ENCODE measurements at regions not wholly inside any gene's neighbourhood (a gene's known extent, or its start where the extent isn't known, plus 50 kb on each side); places are given as distances from the start of the nearest gene placed in this dataset.
A peak's percentile ranks its signal among the peaks of the same experiment; 100 is the strongest.

DNA sequence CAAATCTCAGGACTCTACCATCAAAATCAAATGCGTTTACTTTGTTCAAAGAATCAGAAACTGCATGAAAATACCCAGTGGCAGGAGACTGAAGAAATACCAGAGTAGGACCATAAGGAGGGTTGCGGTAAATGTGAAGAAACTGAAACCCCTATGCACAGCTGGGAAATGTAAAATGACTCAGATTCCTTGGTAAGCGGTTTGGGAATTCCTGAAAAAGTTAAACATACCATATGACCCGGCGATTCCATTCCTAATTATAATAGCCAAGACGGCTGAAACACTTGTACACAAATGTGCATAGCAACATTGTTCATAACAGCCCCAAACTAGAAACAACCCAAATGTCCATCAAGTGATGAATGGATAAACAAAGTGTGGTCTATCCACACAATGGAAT is 114.1 kb upstream of the GRAMD1B start:
- 74 to 84% (median 81%) methylated on average over 6 of the region's 6 CpGs for WGBS, 5 donors
- Histone ChIP-seq H3K27me3 (peaks cover 0 to 48% (median 3%) of the 10 kb centered on the region in 3 donors), H3K27ac (no peak overlapping the region), H3K4me3 (no peak overlapping the region), H3K36me3 (no peaks in the 10 kb centered on the region), H3K4me1 (no peaks in the 10 kb centered on the region), H3K9me3 (no peaks in the 10 kb centered on the region)
- no peak for DNase-seq
- TF ChIP-seq, protein P1, sequence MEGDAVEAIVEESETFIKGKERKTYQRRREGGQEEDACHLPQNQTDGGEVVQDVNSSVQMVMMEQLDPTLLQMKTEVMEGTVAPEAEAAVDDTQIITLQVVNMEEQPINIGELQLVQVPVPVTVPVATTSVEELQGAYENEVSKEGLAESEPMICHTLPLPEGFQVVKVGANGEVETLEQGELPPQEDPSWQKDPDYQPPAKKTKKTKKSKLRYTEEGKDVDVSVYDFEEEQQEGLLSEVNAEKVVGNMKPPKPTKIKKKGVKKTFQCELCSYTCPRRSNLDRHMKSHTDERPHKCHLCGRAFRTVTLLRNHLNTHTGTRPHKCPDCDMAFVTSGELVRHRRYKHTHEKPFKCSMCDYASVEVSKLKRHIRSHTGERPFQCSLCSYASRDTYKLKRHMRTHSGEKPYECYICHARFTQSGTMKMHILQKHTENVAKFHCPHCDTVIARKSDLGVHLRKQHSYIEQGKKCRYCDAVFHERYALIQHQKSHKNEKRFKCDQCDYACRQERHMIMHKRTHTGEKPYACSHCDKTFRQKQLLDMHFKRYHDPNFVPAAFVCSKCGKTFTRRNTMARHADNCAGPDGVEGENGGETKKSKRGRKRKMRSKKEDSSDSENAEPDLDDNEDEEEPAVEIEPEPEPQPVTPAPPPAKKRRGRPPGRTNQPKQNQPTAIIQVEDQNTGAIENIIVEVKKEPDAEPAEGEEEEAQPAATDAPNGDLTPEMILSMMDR (IDR thresholded peaks at IDR 0.05), result no peak
- TF ChIP-seq POLR2A (IDR thresholded peaks at IDR 0.05) (no peak), EP300 (IDR thresholded peaks at IDR 0.05) (no peak), POLR2AphosphoS5 (IDR thresholded peaks at IDR 0.05) (no peak)
- intact Hi-C loops (cut with DNase I; ENCODE audit: low total_unique reads), result no loop called here

DNA sequence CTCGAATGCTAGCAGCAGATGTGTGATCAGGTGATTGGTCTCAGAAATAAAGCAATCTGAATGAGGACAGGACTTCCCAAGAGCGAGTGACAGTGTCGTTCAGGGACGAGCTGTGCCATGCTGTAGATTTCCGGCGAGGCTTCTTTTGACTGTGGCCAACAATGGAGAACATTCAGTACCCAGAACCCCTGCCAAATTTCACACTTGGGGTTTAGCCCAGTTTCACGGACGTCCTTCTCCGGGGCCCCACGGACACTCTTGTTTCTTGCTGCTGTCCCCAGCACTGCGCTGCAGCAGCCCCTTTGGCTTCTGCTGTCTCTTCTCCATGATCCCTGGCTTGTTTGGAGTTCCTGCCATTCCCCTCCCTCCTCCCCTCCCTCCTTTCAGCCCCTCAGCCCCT is 115.1 kb upstream of the GRAMD1B start:
- WGBS, 5 donors, result 69 to 74% (median 72%) methylated on average over 11 of the region's 11 CpGs
- Histone ChIP-seq H3K27me3 (peaks cover 0 to 44% (median 3%) of the 10 kb centered on the region in 3 donors), H3K27ac (no peak overlapping the region), H3K4me3 (no peak overlapping the region), H3K4me1 (no peaks in the 10 kb centered on the region), H3K36me3 (no peaks in the 10 kb centered on the region), H3K9me3 (no peaks in the 10 kb centered on the region)
- no peak for DNase-seq
- no peak for TF ChIP-seq POLR2A (IDR thresholded peaks at IDR 0.05)
- no peak for TF ChIP-seq POLR2AphosphoS5 (IDR thresholded peaks at IDR 0.05)
- TF ChIP-seq EP300 (IDR thresholded peaks at IDR 0.05), result no peak
- TF ChIP-seq, protein P1 (IDR thresholded peaks at IDR 0.05), result no peak
- intact Hi-C loops (cut with DNase I; ENCODE audit: low total_unique reads), result no loop called here

DNA sequence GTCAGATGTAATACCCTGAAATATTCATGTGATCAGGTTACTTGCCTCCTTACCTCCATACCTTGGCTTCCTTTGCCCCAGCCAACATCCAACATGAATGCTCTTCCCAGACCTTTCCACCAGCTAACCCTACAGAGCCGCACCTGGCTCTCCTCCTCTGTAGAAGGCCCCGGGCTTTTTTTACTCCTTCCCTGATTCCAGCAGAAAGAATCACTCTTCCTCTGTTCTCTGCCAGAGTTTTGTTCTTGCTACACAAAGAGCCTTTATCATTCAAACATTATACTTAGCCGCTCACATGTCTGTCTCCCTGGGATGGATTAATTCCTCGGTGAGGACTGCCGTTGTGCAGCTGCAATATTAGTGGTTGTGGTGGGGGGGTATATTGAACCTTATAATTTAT is 116.8 kb upstream of the GRAMD1B start:
- H3K36me3 ChIP-seq, result no peaks in the 10 kb centered on the region
- intact Hi-C loops (cut with DNase I; ENCODE audit: low total_unique reads), result no loop called here
- H3K27ac ChIP-seq, result no peak overlapping the region
- DNase-seq, result no peak
- H3K4me3 ChIP-seq, result no peak overlapping the region
- no peaks in the 10 kb centered on the region for H3K4me1 ChIP-seq
- no peaks in the 10 kb centered on the region for H3K9me3 ChIP-seq
- 82 to 89% (median 85%) methylated on average over 5 of the region's 5 CpGs for WGBS, 5 donors
- TF ChIP-seq POLR2AphosphoS5 (IDR thresholded peaks at IDR 0.05) (no peak), POLR2A (IDR thresholded peaks at IDR 0.05) (no peak), EP300 (IDR thresholded peaks at IDR 0.05) (no peak)
- TF ChIP-seq, protein P1 (IDR thresholded peaks at IDR 0.05), result no peak
- H3K27me3 ChIP-seq, result peaks cover 0 to 39% (median 3%) of the 10 kb centered on the region in 3 donors

DNA sequence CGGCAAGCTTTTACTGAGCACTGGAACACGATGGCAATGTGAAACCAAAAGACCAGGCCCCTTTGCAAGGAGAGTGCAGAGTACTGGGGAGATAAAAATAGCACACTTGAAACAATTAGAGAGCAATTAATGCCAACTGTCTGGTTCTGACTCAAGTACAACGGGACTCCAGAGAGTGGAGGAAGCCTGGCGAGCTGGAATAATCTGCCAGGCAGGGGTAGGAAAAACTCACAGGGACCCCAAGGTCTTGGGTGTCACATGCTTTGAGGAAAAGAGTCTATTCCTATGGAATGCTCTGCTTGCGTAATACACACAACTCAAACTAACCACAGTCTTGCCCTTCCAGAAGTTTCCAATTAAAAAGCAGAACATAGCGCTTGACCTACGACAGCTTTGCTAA is 113.0 kb upstream of the CLMP start:
- no peaks in the 10 kb centered on the region for H3K9me3 ChIP-seq
- H3K36me3 ChIP-seq, result no peaks in the 10 kb centered on the region
- intact Hi-C loops (cut with DNase I; ENCODE audit: low total_unique reads), result loop anchor here (5.0 kb wide), 1 partner anchor 169 kb away; no protein-coding TSS in a partner anchor
- H3K4me3 ChIP-seq, result no peak overlapping the region
- peaks cover 0 to 18% (median 3%) of the 10 kb centered on the region in 3 donors for H3K27me3 ChIP-seq
- WGBS, 5 donors, result 59 to 63% (median 61%) methylated on average over 7 of the region's 7 CpGs
- H3K27ac ChIP-seq, result no peak overlapping the region
- DNase-seq, result peak in 1 of 2 donors; percentile 42
- TF ChIP-seq EP300 (IDR thresholded peaks at IDR 0.05), result no peak
- TF ChIP-seq POLR2AphosphoS5 (IDR thresholded peaks at IDR 0.05), result no peak
- TF ChIP-seq POLR2A (IDR thresholded peaks at IDR 0.05), result no peak
- TF ChIP-seq, protein P1 (IDR thresholded peaks at IDR 0.05), result no peak
- H3K4me1 ChIP-seq, result no peaks in the 10 kb centered on the region

Data from stomach (tissue), 8 donors.